ENCODE measurements at regions not wholly inside any gene's neighbourhood (a gene's known extent, or its start where the extent isn't known, plus 50 kb on each side); places are given as distances from the start of the nearest gene placed in this dataset.

DNA sequence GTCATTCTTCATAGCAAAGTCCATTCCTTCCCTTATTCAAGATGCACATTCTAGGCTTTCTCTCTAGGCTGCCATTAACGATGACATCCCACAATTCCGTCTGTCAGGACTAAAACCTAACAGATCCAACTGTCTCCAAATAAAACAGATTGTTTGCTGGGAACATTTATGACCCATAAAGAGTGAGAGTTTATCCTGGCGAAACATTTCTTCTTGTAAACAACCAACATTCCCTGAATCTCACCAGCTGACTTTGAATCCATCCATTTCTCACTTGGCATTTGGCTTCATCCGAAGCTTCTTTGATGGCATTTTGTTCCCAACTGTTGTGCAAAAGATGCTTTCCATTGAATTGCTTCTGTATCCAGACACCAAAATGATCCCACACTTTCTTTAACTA, 93.1 kb downstream of the OLIG3 start:
- H3K4me1 ChIP-seq (ENCODE audit: control insufficient read depth in 1 of 2, insufficient read depth in 2 of 2, low read length in 2 of 2), result no peaks in the 10 kb centered on the region
- H3K9me2 ChIP-seq (ENCODE audit: insufficient read depth), result no peaks in the 10 kb centered on the region
- no peak overlapping the region for H3K27ac ChIP-seq (ENCODE audit: low read depth, low read length)
- no peak overlapping the region for H2AFZ ChIP-seq (ENCODE audit: low read depth, low read length, poor library complexity, severe bottlenecking)
- no peak for TF ChIP-seq YY1 (IDR thresholded peaks at IDR 0.05; ENCODE audit: extremely low read depth, insufficient replicate concordance, low read depth, low read length)
- TF ChIP-seq SIN3A (IDR thresholded peaks at IDR 0.05; ENCODE audit: low read depth), result no peak
- TF ChIP-seq EZH2 (IDR thresholded peaks at IDR 0.05), result no peak
- no peak for TF ChIP-seq JUND (IDR thresholded peaks at IDR 0.05)
- TF ChIP-seq, protein P1, sequence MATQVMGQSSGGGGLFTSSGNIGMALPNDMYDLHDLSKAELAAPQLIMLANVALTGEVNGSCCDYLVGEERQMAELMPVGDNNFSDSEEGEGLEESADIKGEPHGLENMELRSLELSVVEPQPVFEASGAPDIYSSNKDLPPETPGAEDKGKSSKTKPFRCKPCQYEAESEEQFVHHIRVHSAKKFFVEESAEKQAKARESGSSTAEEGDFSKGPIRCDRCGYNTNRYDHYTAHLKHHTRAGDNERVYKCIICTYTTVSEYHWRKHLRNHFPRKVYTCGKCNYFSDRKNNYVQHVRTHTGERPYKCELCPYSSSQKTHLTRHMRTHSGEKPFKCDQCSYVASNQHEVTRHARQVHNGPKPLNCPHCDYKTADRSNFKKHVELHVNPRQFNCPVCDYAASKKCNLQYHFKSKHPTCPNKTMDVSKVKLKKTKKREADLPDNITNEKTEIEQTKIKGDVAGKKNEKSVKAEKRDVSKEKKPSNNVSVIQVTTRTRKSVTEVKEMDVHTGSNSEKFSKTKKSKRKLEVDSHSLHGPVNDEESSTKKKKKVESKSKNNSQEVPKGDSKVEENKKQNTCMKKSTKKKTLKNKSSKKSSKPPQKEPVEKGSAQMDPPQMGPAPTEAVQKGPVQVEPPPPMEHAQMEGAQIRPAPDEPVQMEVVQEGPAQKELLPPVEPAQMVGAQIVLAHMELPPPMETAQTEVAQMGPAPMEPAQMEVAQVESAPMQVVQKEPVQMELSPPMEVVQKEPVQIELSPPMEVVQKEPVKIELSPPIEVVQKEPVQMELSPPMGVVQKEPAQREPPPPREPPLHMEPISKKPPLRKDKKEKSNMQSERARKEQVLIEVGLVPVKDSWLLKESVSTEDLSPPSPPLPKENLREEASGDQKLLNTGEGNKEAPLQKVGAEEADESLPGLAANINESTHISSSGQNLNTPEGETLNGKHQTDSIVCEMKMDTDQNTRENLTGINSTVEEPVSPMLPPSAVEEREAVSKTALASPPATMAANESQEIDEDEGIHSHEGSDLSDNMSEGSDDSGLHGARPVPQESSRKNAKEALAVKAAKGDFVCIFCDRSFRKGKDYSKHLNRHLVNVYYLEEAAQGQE (IDR thresholded peaks at IDR 0.05; ENCODE audit: low read depth), result no peak
- TF ChIP-seq CBX3 (IDR thresholded peaks at IDR 0.05; ENCODE audit: low read depth), result no peak
- TF ChIP-seq EGR1 (IDR thresholded peaks at IDR 0.05; ENCODE audit: low read depth), result no peak
- no peak for TF ChIP-seq SRF (IDR thresholded peaks at IDR 0.05; ENCODE audit: low read depth)
- TF ChIP-seq, protein P2, sequence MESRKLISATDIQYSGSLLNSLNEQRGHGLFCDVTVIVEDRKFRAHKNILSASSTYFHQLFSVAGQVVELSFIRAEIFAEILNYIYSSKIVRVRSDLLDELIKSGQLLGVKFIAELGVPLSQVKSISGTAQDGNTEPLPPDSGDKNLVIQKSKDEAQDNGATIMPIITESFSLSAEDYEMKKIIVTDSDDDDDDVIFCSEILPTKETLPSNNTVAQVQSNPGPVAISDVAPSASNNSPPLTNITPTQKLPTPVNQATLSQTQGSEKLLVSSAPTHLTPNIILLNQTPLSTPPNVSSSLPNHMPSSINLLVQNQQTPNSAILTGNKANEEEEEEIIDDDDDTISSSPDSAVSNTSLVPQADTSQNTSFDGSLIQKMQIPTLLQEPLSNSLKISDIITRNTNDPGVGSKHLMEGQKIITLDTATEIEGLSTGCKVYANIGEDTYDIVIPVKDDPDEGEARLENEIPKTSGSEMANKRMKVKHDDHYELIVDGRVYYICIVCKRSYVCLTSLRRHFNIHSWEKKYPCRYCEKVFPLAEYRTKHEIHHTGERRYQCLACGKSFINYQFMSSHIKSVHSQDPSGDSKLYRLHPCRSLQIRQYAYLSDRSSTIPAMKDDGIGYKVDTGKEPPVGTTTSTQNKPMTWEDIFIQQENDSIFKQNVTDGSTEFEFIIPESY (IDR thresholded peaks at IDR 0.05; ENCODE audit: extremely low read depth, insufficient replicate concordance, low read length), result no peak
- no peak for TF ChIP-seq CEBPB (IDR thresholded peaks at IDR 0.05; ENCODE audit: low read depth)
- no peak for TF ChIP-seq TCF7L2 (IDR thresholded peaks at IDR 0.05; ENCODE audit: borderline replicate concordance, extremely low read depth, insufficient read depth, insufficient read length)
- no peak for TF ChIP-seq RAD21 (IDR thresholded peaks at IDR 0.05; ENCODE audit: low read depth)
- TF ChIP-seq ZNF274 (IDR thresholded peaks at IDR 0.05; ENCODE audit: low read depth, low read length), result no peak
- no peak for TF ChIP-seq POLR2A (IDR thresholded peaks at IDR 0.05; ENCODE audit: borderline replicate concordance, extremely low read depth, insufficient read depth, insufficient read length)
- TF ChIP-seq, protein P3, sequence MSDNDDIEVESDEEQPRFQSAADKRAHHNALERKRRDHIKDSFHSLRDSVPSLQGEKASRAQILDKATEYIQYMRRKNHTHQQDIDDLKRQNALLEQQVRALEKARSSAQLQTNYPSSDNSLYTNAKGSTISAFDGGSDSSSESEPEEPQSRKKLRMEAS (IDR thresholded peaks at IDR 0.05), result no peak
- no peak for TF ChIP-seq ZFX (IDR thresholded peaks at IDR 0.05)
- no peak overlapping the region for H3K4me3 ChIP-seq (replicated peaks in 1 of 2; ENCODE audit: low read depth in 1 of 2, low read length in 2 of 2)
- DNase-seq (ENCODE audit: low read depth, low spot score) (no peak), ATAC-seq (no peak)
- ChIA-PET RAD21 (ENCODE audit: low non-redundant PET in 1 of 2, low total read pairs in 2 of 2, uncharacterized antibody in 2 of 2, unreplicated experiment in 2 of 2) (no interaction called here), POLR2A (no interaction called here), CTCF (no interaction called here)
- H3K9ac ChIP-seq (ENCODE audit: low read length), result no peak overlapping the region
- no TSS peak for BruUV-seq (replicated peaks)
- H3K36me3 ChIP-seq (ENCODE audit: control insufficient read depth in 1 of 2, insufficient read depth in 2 of 2, low read length in 2 of 2), result no peaks in the 10 kb centered on the region
- no peaks in the 10 kb centered on the region for H3K79me2 ChIP-seq (ENCODE audit: insufficient read depth, low read length)
- H3K9me3 ChIP-seq (ENCODE audit: control insufficient read depth in 1 of 2, insufficient read depth in 1 of 2, low read depth in 1 of 2, low read length in 2 of 2), result no peaks in the 10 kb centered on the region
- H3K27me3 ChIP-seq (ENCODE audit: insufficient read depth, low read length), result no peaks in the 10 kb centered on the region
- no peaks in the 10 kb centered on the region for H4K20me1 ChIP-seq (ENCODE audit: insufficient read depth)
- H3K4me2 ChIP-seq (ENCODE audit: low read length), result no peak overlapping the region
- intact Hi-C loops (cut with micrococcal nuclease), result no loop called here
